ENCODE measurements at regions not wholly inside any gene's neighbourhood (a gene's known extent, or its start where the extent isn't known, plus 50 kb on each side); places are given as distances from the start of the nearest gene placed in this dataset.

DNA sequence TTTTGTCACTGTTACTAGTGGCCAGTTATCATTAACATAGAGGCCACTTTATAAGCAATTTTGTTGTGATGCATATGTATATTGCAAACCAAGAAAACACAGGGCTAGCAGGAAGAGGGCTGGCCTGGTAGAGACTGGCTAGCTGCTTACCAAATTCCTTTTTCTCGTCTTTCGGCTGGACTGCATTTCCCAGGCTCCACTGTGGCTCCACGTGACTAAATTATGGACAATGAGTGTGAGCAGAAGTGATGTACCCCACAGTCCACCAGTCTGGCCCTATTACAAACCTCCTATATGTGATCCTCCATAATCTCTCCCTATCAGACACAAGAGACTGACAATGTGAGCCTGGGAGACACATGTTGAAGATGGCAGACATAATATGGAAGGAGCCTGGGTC lies 257.0 kb downstream of the MFSD1 start:
- no peak for TF ChIP-seq MXI1 (IDR thresholded peaks at IDR 0.05; ENCODE audit: low read depth, low read length)
- no peak overlapping the region for H3K27ac ChIP-seq (ENCODE audit: low read depth in 2 of 2, low read length in 1 of 2)
- H3K4me3 ChIP-seq (ENCODE audit: low read depth in 2 of 2, low read length in 1 of 2): no peak overlapping the region
- H3K9me2 ChIP-seq: no peaks in the 10 kb centered on the region
- H3K9me3 ChIP-seq: no peaks in the 10 kb centered on the region
- 87% methylated on average over 3 of the region's 3 CpGs for WGBS (ENCODE audit: low lambda C conversion rate)
- H3K36me3 ChIP-seq (replicated peaks in 1 of 2; ENCODE audit: control insufficient read depth in 1 of 2, insufficient read depth in 2 of 2, low read length in 1 of 2): no peaks in the 10 kb centered on the region
- POLR2A ChIA-PET: no interaction called here
- no peaks in the 10 kb centered on the region for H3K79me2 ChIP-seq (ENCODE audit: insufficient read depth)
- H3K4me2 ChIP-seq: no peak overlapping the region
- no peaks in the 10 kb centered on the region for H4K20me1 ChIP-seq (ENCODE audit: insufficient read depth)
- no peak overlapping the region for H3K9ac ChIP-seq
- H2AFZ ChIP-seq (ENCODE audit: low read depth): no peak overlapping the region
- peaks cover 0 to 5% of the 10 kb centered on the region in 2 experiments; a peak in 1 of 4 replicates for H3K4me1 ChIP-seq (ENCODE audit: control insufficient read depth in 1 of 2, insufficient read depth in 2 of 2, low read depth in 1 of 2, low read length in 1 of 2)
- H3F3A ChIP-seq (replicated peaks; ENCODE audit: insufficient read depth): no peaks in the 10 kb centered on the region
- no peaks in the 10 kb centered on the region for H3K27me3 ChIP-seq (ENCODE audit: insufficient read depth)
- DNase-seq: no peak
- CTCF ChIA-PET: no interaction called here

DNA sequence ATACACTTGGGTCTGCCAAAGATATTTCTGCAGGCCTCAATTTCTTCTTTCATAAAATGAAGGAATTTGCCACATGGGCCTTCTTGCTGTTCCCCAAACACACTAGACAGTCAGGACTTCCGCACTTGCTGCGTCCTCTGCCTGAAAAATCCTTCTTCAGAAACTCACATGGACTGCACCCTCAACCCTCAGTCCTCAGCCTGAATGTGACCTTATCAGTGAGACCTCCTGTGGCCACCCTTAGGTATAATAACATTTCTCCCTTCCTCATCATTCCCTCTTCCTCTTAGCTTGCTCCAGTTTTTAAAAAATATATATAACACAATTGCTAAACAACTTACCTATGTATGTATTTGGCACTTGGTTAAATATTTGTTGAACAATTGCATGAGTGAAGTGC lies 257.5 kb downstream of the MFSD1 start:
- H3K4me1 ChIP-seq (ENCODE audit: control insufficient read depth in 1 of 2, insufficient read depth in 2 of 2, low read depth in 1 of 2, low read length in 1 of 2): peaks cover 0 to 5% of the 10 kb centered on the region in 2 experiments; a peak in 1 of 4 replicates
- no peaks in the 10 kb centered on the region for H3K27me3 ChIP-seq (ENCODE audit: insufficient read depth)
- POLR2A ChIA-PET: no interaction called here
- H2AFZ ChIP-seq (ENCODE audit: low read depth): no peak overlapping the region
- no peak overlapping the region for H3K4me2 ChIP-seq
- DNase-seq: no peak
- CTCF ChIA-PET: no interaction called here
- TF ChIP-seq CTCF (IDR thresholded peaks at IDR 0.05): no peak
- no peak for TF ChIP-seq ELF1 (IDR thresholded peaks at IDR 0.05)
- TF ChIP-seq MXI1 (IDR thresholded peaks at IDR 0.05; ENCODE audit: low read depth, low read length): no peak
- TF ChIP-seq EZH2phosphoT487 (IDR thresholded peaks at IDR 0.05; ENCODE audit: borderline replicate concordance, low read depth): no peak
- TF ChIP-seq NRF1 (IDR thresholded peaks at IDR 0.05; ENCODE audit: low read depth, low read length): no peak
- no peaks in the 10 kb centered on the region for H3K9me2 ChIP-seq
- no peaks in the 10 kb centered on the region for H3K9me3 ChIP-seq
- H4K20me1 ChIP-seq (ENCODE audit: insufficient read depth): no peaks in the 10 kb centered on the region
- H3K9ac ChIP-seq: no peak overlapping the region
- no peaks in the 10 kb centered on the region for H3K79me2 ChIP-seq (ENCODE audit: insufficient read depth)
- H3K4me3 ChIP-seq (ENCODE audit: low read depth in 2 of 2, low read length in 1 of 2): no peak overlapping the region
- no peaks in the 10 kb centered on the region for H3K36me3 ChIP-seq (replicated peaks in 1 of 2; ENCODE audit: control insufficient read depth in 1 of 2, insufficient read depth in 2 of 2, low read length in 1 of 2)
- H3F3A ChIP-seq (replicated peaks; ENCODE audit: insufficient read depth): no peaks in the 10 kb centered on the region
- no peak overlapping the region for H3K27ac ChIP-seq (ENCODE audit: low read depth in 2 of 2, low read length in 1 of 2)
- 97% methylated on average over 2 of the region's 2 CpGs for WGBS (ENCODE audit: low lambda C conversion rate)

GRCh38 chr3:159062734-159063410 lies 261.0 kb downstream of the MFSD1 start:
- Histone ChIP-seq H3K9ac (no peak overlapping the region), H3K9me2 (no peaks in the 10 kb centered on the region), H3K27ac (ENCODE audit: low read depth in 2 of 2, low read length in 1 of 2) (no peak overlapping the region), H2AFZ (ENCODE audit: low read depth) (no peak overlapping the region), H3F3A (replicated peaks; ENCODE audit: insufficient read depth) (no peaks in the 10 kb centered on the region), H4K20me1 (ENCODE audit: insufficient read depth) (no peaks in the 10 kb centered on the region), H3K36me3 (replicated peaks in 1 of 2; ENCODE audit: control insufficient read depth in 1 of 2, insufficient read depth in 2 of 2, low read length in 1 of 2) (no peaks in the 10 kb centered on the region), H3K4me1 (ENCODE audit: control insufficient read depth in 1 of 2, insufficient read depth in 2 of 2, low read depth in 1 of 2, low read length in 1 of 2) (peaks cover 0 to 2% of the 10 kb centered on the region in 2 experiments; a peak in 1 of 4 replicates), H3K27me3 (ENCODE audit: insufficient read depth) (no peaks in the 10 kb centered on the region), H3K4me3 (ENCODE audit: low read depth in 2 of 2, low read length in 1 of 2) (no peak overlapping the region), H3K9me3 (no peaks in the 10 kb centered on the region), H3K79me2 (ENCODE audit: insufficient read depth) (no peaks in the 10 kb centered on the region), H3K4me2 (no peak overlapping the region)
- WGBS (ENCODE audit: low lambda C conversion rate): 89% methylated on average over 5 of the region's 6 CpGs
- no peak for DNase-seq
- ChIA-PET POLR2A (no interaction called here), CTCF (no interaction called here)
- TF ChIP-seq YY1 (IDR thresholded peaks at IDR 0.05; ENCODE audit: low read depth) (no peak), EP300 (IDR thresholded peaks at IDR 0.05; ENCODE audit: borderline replicate concordance in 1 of 2, low read depth in 1 of 2, low read length in 1 of 2) (no peak), FOSL2 (IDR thresholded peaks at IDR 0.05; ENCODE audit: borderline replicate concordance, low read depth) (no peak), USF2 (IDR thresholded peaks at IDR 0.05; ENCODE audit: borderline replicate concordance, low read depth, low read length) (no peak), CTCF (IDR thresholded peaks at IDR 0.05) (no peak), RFX5 (IDR thresholded peaks at IDR 0.05; ENCODE audit: low read length) (no peak), RCOR1 (IDR thresholded peaks at IDR 0.05; ENCODE audit: low read length) (no peak), IRF3 (IDR thresholded peaks at IDR 0.05; ENCODE audit: low read depth, low read length) (no peak), SMC3 (IDR thresholded peaks at IDR 0.05; ENCODE audit: low read depth, low read length) (no peak)
- TF ChIP-seq, protein P1, sequence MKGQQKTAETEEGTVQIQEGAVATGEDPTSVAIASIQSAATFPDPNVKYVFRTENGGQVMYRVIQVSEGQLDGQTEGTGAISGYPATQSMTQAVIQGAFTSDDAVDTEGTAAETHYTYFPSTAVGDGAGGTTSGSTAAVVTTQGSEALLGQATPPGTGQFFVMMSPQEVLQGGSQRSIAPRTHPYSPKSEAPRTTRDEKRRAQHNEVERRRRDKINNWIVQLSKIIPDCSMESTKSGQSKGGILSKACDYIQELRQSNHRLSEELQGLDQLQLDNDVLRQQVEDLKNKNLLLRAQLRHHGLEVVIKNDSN (IDR thresholded peaks at IDR 0.05; ENCODE audit: borderline replicate concordance, low read depth): no peak
